ENCODE measurements at regions not wholly inside any gene's neighbourhood (a gene's known extent, or its start where the extent isn't known, plus 50 kb on each side); places are given as distances from the start of the nearest gene placed in this dataset.

DNA sequence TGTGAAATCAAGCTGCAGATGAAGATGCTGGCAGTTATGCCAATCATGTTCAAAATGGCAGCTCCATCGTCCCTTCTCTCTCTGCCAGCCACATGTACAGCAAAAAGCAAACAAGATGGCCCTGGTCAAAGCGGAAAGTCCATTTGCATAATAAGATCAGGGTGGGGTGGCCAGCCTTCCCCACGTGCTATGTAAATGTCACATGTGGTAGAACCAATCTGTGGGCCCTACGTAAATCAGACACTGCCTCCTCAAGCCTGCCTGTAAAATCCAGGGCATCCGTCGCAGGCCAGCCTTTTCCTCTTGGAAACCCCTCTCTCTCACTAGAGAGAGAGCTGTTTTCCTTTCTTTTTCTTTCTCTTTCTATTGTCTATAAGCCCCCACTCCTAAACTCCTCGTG lies 243.5 kb upstream of the KBTBD8 start:
- no peak for DNase-seq

DNA sequence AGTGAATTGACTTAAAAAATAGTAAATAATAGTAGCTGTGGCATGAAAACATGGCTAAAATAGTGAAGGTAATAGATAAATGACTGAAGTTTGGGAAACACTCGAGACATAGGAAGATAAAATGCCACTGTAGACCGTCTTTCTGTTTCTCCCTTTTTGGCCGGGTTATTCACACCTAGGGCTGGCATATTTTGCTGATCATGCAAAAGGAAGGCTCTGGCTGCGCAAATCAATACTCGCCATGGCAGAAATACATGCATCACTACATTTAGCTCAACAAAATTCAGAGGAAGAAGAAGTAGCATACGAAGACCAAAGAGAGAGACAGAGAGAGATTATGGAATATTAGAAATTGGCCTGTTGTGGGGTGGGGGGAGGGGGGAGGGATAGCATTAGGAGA lies 242.2 kb upstream of the KBTBD8 start:
- DNase-seq = no peak

DNA sequence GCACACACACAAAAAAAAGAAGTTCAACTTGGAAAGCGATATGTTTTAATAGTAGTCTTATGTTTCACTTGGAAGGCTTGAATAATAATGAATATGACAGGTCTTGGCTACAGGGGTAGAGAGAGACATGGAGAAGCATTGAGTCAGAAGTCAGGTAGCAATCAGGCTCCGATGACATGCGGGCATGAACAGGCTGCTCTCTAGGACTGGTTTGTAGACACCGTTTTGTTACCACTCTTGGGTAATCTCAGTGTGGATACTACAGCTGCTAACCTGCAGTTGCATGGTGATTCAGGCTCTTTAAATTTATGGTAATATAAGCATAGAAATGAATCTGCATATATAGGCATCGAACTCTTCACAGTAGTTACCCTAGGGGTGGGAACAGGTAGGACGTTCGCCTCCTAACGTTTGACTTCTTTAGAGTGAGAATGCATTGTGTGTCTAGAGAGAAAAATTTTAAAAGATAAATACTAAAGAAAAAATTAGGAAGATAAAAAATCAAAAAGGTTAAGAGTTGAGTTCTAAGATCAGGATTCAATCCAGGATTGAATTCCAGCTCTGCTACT lies 241.6 kb upstream of the KBTBD8 start:
- DNase-seq = no peak

DNA sequence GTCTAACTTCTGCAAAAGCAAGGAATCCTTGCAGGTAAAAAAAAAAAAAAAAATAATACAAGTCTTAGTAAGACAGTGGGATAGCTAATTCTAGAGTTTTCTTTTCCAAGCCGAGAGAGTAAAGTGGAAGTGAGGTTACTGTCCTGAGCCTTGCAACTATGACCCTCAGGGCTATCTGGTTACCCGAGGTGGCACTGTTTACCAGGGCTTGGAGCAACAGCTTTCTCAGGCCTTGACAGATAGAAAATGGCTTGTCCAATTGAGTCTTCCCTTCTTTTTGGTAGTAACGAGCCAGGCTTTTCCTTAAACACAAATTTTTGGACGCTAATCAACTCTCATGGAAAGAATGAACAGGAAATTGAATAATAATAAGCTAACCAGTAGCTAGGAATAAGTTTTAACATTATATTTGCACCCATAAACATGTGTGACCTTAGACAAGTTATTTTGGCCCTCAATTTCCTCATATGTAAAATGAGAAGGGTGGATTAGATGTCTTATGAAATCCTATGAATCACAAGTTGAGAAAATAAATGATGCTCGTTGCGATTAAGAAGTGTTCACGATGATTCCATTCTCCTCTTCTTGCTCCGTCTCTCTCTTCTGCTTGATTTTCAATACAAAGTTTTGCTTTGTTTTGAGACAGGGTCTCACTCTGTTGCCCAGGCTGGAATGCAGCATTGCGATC lies 236.9 kb upstream of the KBTBD8 start:
- no peak for DNase-seq

DNA sequence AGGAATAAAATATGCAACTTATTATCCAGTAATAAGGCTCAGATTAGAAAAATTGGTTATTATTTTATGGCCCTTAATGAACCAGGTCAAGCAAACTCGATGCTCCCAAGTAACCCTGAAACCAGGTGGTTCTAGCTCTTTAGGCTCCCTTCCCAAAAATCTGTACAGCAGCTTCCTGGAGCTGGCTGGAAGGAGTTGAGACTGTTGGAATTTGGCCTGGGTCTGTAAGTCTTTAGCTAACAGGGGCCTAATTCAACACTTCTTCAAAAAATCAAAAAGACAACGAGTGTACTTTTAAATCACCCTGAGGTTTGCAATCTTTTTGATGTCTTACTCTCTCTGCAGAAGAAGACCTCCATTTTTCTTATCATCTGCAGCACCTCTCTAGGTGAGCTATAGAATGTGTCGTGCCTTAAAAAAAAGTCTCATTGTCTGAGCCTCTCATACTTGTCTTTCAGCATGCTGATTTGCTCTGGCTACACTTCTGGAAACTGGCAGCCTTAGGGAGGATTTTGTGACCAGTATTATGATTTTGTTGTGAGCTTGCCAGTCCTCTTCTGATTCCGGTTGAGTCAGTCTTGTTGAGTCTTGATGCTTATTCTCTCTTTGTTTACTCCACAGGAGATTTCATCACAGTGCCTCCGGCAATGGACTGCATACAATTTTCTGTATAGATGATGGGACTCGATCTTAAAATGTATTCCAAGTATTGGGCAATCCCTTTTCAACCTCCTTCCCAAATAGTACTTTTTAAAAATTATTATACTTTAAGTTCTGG lies 235.0 kb upstream of the KBTBD8 start:
- DNase-seq = no peak

DNA sequence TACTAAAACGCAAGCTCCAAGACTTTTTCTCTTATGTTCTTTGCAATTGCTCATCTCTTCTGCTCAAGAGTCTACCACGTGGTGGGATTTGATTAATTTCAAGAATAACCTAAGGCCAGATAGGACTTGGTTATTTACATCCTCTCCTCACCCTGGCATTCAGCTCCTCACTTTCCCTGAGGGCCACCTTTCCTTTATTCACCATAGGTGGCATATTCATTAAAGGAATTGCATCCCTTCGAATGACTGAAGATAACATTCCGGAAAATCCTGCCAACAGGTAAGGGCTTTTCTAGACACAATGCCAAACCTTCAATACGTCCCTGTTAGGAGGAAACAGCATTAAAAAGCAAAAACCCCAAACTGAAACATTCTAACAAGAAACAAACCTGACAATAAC lies 220.0 kb upstream of the KBTBD8 start:
- no peak for DNase-seq

DNA sequence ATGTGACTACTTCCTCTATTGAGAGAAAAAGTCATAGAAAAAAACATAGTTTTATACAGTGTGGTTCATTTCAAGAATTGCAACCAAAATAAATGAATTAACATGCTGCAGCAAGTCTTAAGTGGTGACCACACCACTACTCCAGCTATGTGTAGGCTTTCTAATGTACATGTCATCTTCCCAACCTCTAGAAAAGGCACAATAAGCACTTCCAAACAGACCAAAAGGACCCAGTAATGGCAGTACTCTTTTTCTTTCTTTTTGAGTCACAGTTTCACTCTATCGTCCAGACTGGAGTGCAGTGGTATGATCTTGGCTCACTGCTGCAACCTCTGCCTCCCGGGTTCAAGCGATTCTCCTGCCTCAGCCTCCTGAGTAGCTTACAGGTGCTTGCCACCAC lies 219.3 kb upstream of the KBTBD8 start:
- no peak for DNase-seq

DNA sequence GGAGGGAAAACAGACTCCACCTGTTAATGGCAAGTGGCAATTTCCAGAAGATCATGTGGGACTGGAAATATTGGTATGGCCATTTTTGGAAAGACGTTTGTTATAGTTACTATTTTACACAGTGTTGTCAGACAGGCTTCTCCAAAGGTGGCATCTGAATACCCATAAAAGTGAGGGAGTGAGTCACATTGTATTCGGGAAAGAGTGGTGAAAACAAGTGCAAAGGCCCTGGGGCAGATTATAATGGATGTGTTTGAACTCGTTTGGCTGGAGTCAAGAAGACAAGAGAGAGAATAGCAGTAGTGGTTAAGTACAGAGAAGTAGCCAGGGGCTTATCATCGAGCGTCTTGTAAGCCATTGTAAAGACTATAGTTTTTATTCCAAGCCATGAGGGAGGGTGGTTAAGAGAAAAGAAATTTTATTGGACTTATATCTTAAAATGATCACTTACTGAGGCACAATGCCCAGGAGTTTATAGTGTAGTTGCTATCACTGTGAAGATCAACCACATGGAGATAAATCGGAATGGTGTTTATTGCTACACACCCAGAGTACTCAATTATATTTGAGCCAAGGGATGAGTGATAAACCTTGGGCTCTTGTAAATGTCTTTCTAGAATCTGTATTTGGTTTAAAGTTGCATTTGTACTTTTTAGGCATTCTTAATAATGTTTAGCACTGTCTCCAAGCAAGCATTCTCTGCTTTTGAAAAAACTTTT lies 212.8 kb upstream of the KBTBD8 start:
- DNase-seq = no peak

DNA sequence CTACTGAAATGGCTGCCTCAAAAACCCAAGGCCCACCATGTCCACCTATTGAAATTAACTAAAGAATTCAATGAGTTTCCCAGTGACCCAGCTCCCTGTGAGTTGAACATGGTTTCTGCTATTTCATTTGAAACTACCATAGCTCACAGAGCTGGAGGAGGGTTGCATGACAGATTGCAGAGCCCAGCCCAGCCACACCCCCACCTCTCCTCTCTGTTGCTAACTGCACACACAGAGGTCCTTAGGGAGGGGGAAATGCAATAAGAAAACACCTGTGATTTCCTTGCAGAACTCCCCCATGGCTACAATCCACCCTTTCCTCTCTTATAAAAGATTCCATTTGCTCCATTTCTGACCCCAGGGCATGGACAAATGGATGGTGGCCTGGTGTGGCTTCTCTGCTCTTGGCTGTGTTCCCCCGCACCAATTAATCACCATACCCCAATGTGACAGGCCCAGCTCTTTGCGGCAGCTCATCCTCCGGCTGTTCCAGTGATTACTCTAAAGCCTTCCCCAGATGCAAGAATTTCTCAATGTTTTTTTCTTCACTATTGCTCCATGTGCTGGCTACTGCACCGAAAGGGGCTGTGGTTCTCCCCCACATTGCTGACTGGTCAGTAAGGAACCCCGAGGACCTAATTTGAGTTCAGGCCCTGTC lies 208.4 kb upstream of the KBTBD8 start:
- no peak for DNase-seq

DNA sequence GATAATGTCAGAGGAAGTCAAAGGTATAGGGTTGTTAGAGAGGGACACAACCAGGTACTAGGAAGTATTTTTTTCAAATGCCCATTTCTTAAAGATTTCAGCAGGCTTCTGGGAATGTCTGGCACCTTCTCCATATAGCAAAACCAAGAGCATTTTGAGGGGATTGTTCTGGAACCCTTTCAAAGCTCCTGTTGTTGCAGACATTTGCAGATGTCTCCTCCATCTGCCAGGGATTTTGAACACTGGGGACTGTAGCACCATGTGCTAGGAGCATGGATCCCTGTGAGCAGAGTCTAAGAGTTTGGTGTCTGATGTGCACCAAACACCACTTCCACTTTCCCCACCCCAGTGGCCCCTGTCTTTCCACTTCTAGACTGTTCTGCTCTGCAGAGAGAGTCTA lies 206.0 kb upstream of the KBTBD8 start:
- DNase-seq = no peak

DNA sequence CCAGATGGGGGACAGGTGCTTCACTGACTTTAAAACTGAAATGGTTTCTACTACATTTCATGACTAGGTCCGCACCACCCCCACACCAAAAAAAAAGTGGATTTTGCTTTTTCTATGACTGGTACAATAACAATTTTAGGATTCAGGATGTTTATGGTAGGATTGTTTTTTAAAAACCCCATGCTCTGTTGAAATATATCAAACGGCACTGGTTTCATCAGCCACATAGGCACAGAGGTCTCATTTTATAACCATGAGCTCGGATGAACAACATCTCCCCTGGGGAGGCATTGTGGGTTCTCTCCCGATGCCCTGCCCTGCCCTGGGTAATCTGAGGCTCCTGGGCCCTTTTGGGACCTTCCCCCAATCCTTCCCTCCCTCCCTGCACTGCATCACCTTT lies 202.7 kb upstream of the KBTBD8 start:
- no peak for DNase-seq

DNA sequence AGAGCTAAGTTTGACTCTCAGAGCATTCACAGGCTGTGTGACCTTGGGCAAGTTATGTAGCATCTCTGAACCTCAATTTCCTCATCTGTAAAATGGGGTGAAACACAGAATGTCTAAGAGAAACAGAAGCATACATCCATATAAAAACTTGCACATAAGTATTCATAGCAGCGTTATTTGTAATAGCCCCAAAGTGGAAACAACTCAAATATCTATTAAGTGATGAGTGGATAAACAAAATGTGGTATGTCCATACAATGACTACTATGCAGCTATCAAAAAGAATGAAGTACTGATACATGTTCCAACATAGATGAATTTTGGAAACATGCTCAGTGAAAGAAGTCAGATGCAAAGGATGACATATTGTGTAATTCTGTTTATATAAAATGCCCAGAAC lies 201.8 kb upstream of the KBTBD8 start:
- DNase-seq = no peak

DNA sequence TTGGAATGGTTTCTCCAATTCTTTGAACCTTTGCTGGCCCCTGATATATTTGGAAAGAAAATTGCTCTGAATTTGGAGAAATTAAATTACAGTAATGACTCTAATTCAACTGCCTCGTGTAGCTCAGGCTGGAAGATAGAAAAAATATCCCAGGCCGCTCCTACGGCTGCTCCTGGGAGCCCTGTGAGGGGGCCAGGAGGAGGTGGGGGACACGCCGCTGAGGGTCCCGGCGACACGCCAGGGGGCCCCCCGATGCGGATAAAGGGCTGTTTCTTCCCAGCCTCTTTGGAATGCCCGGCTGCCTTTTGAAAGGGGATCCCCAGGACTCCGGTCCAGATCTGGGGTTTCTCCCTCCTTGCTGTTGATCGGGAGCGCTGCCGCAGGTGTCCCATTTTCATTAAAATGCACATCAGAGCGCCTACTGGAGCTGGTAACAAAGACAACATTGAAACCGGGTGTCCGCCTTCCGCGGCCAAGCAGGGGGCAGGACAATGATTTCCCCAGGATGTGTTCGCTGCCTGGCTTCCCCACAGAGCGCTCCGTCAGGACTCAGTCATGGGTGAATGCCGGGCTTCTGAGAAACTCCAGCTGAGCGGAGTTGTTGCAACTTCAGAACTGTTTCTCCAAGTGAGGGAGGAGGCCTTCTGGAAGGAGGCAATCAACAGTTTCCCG lies 200.1 kb upstream of the KBTBD8 start:
- peak; percentile 29 for DNase-seq

DNA sequence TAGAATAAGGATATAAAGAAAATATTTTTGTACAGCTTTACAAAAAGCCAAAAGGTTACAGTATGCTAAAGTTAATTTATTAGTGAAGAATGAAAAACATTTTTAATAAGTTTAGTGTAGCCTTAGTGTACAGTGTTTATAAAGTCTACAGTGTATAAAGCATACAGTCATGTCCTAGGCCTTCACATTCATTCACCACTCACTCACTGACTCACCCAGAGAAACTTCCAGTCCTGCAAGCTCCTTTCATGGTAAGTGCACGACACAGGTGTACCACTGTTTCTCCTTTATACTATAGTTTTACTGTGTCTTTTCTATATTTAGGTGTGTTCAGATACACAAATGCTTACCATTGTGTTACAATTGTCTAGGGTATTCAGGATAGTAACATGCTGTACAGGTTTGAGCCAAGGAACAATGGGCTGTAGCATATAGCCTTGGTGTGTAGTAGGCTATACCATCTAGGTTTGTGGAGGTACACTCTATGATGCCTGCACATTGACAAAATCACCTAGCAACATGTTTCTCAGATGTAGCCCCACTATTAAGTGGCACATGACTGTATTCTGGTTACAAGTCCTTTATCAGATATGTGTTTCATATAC lies 197.1 kb upstream of the KBTBD8 start:
- DNase-seq = no peak

DNA sequence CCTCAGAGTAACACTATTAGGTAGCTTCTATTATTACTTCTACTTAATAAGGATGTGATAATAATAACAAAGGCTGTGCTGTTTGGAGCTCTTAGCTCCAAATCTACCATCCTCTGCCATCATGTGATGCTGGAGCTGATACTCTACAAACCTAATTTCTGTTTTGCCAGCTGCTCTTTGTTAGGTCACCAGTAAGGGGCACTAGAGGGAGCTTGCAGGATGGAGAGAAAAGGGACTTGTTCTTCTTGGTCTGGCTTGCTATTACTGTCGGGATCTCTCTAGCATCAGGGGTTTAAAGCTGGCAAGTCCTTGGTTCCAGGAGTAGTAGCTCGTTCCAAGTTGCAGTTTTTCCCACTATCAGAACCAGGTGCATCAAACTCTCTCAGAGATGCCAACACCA lies 194.9 kb upstream of the KBTBD8 start:
- DNase-seq = no peak

DNA sequence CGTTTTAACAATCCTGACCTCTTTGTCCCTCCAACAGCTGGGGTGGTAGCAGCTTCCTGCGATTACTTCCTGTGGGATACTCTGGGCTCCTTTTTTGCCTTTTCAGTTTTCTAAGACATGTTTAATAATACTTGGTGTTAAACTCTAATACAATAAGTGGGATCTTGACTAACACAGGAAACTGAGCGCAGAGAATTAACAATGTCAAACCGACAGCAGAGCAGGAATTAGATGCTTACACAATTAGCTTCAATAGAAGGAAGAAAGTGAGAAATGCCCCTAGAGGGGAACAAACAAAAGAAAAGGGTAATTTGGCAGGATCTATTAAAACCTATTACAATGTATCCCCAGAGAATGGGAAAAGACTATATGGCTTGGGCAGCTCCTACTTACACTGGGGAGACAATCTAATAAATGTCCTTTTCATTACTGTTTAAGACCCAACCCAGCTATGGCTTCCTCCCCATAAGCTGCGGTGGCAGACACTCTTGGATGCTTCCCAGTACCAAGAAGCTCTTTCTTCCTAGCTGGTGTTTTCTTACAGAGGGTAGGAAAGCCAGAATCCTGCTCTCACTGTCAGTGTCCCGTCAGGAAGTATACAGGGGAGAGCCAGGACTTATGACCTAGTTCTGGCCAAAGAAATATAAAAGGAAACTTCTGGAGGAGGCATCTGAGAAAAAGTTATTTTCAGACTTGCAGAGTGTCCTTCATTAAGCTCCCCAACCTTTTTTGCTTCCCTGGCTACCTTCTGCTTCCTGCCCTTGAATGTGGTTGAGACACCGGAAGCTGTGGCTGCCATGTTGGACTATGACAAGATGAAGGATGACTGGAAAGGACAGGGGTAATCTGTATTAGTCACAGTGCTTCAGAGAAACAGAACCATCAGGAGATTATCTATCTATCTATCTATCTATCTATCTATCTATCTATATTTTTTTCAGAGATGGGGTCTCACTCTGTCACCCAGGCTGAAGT lies 194.1 kb upstream of the KBTBD8 start:
- no peak for DNase-seq

DNA sequence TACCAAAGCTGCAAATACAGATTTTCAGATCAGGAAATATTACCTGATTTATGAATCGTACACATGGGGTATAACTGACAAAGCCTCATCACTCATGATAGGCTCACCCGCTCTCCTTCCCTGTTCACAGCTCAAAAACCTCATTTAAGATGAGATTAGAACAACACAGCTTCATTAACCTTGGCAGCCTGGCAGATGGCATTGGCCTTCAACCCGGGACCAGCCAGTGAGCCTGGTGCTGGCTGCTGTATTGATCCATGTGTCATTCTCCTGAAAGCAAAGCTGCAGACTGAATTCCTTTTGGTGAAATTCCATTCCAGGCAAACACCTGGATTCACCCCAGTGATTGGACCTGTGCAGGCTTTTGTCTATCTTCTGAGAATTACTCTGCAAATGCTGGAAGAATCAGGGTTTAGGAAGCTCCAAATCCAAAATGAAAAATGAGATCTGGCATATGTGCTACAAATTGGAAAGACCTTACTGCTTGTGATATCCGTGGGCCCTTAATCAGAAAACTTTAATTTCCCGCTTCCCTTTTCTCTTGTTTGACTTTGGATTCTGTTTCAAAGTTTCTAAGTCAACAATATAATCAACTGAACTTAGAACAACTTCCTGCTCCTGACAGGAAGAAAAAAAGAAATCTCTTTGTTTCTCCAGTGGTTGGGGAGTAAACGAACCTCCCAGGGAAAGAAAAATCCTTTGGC lies 189.1 kb upstream of the KBTBD8 start:
- DNase-seq = no peak

DNA sequence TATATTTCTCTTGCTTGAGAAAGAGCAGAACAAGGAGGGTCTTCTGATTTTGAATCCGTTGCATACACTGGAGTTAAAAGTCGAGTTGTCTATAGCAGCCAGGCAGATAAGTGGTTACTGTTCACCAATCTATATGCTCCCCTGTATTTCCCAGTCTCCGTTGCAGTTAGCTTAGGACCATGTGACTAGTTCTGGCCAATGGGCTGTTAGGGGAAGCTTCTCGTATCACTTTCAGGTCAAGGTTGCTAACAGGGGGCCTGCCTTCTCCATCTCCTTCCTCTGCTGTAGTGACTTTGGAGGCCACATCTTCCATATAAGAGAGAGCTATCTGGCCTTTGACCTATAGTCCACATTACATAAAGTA lies 188.5 kb upstream of the KBTBD8 start:
- DNase-seq = no peak

DNA sequence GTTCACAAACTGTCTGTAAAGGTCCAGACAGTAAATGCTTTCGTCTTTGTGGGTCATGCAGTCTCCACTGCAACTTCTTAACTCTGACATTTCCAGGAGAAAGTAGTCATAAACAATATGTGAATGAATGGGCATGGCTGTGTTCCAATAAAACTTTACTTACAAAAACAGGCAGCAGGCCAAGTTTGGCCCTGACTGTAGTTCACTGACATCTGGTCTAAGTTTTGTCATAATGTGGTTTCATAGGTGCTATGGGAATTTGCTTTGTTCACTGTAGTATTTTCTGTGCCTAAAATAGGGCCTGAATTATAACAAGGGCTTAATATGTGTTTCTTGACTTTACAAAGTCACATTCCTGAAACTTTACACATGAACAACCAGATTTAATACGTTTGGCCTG lies 186.0 kb upstream of the KBTBD8 start:
- no peak for DNase-seq

DNA sequence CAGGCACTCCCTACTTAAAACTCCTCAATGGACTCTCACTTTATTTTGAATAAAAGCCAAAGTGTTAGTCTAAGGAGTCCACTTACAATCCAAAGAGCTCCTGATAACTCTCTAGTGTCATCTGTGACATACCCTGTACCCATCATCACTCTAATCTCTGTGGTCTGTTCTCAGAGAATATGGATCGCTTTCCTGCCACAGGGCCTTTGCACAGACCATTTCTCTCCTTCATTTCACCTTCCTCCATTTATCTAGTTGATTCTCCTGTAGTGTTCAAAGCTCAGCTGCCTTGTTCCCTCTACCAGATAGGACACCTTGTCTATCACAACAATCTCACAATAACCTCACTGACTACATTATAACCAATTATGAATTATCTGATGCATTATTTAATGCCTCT lies 185.4 kb upstream of the KBTBD8 start:
- DNase-seq = no peak
